ENCODE measurements at regions not wholly inside any gene's neighbourhood (a gene's known extent, or its start where the extent isn't known, plus 50 kb on each side); places are given as distances from the start of the nearest gene placed in this dataset.

GRCh38 chr1:59057211-59057694, 239.6 kb upstream of the FGGY start:
- Histone ChIP-seq H3K27me3 (no peaks in the 10 kb centered on the region), H3K4me1 (peaks cover 3 to 10% of the 10 kb centered on the region in 2 donors), H3K9me3 (no peaks in the 10 kb centered on the region), H3K36me3 (no peaks in the 10 kb centered on the region), H3K27ac (peak overlapping the region; percentile 83 to 85), H3K4me3 (no peak overlapping the region)
- intact Hi-C loops (cut with DNase I; ENCODE audit: low total_unique reads) = no loop called here
- TF ChIP-seq POLR2A (IDR thresholded peaks at IDR 0.05) = peak in 1 of 2 donors; percentile 22
- TF ChIP-seq CTCF (IDR thresholded peaks at IDR 0.05) = peak in 1 of 4 experiments; percentile 13
- DNase-seq = peak; percentile 91 to 92

- Histone ChIP-seq H3K9me3 (no peaks in the 10 kb centered on the region), H3K27me3 (no peaks in the 10 kb centered on the region), H3K36me3 (no peaks in the 10 kb centered on the region), H3K4me3 (no peak overlapping the region), H3K4me1 (peaks cover 3 to 10% of the 10 kb centered on the region in 2 donors), H3K27ac (peak overlapping the region; percentile 83 to 85)
- intact Hi-C loops (cut with DNase I; ENCODE audit: low total_unique reads) = no loop called here
- TF ChIP-seq POLR2A (IDR thresholded peaks at IDR 0.05) (no peak), CTCF (IDR thresholded peaks at IDR 0.05) (no peak)
- DNase-seq = no peak
Measured at GRCh38 chr1:59057796-59058195, 239.1 kb upstream of the FGGY start.

GRCh38 chr1:59058665-59059439, 238.0 kb upstream of the FGGY start:
- no peak for DNase-seq
- no peaks in the 10 kb centered on the region for H3K27me3 ChIP-seq
- H3K4me1 ChIP-seq = peaks cover 3 to 10% of the 10 kb centered on the region in 2 donors
- TF ChIP-seq POLR2A (IDR thresholded peaks at IDR 0.05) (no peak), CTCF (IDR thresholded peaks at IDR 0.05) (no peak)
- intact Hi-C loops (cut with DNase I; ENCODE audit: low total_unique reads) = no loop called here
- H3K9me3 ChIP-seq = no peaks in the 10 kb centered on the region
- H3K4me3 ChIP-seq = no peak overlapping the region
- peak overlapping the region; percentile 83 to 85 for H3K27ac ChIP-seq
- no peaks in the 10 kb centered on the region for H3K36me3 ChIP-seq

- Histone ChIP-seq H3K27me3 (no peaks in the 10 kb centered on the region), H3K4me1 (peaks cover 0 to 10% of the 10 kb centered on the region in 2 donors), H3K27ac (peak overlapping the region; percentile 72 to 86), H3K4me3 (peak overlapping the region in 1 of 2 donors; percentile 16), H3K9me3 (no peaks in the 10 kb centered on the region), H3K36me3 (no peaks in the 10 kb centered on the region)
- TF ChIP-seq CTCF (IDR thresholded peaks at IDR 0.05) (no peak), POLR2A (IDR thresholded peaks at IDR 0.05) (peak; percentile 43 to 57)
- DNase-seq = peak; percentile 69 to 80
- intact Hi-C loops (cut with DNase I; ENCODE audit: low total_unique reads) = loop anchor here (2.0 kb wide), 1 partner anchor 73 kb away; no protein-coding TSS in a partner anchor
Measured at GRCh38 chr1:59061876-59062275, 235.0 kb upstream of the FGGY start.

- TF ChIP-seq CTCF (IDR thresholded peaks at IDR 0.05) (no peak), POLR2A (IDR thresholded peaks at IDR 0.05) (no peak)
- no peak overlapping the region for H3K4me3 ChIP-seq
- DNase-seq = peak; percentile 53 to 59
- intact Hi-C loops (cut with DNase I; ENCODE audit: low total_unique reads) = no loop called here
- peak overlapping the region; percentile 72 to 86 for H3K27ac ChIP-seq
- no peaks in the 10 kb centered on the region for H3K9me3 ChIP-seq
- no peaks in the 10 kb centered on the region for H3K36me3 ChIP-seq
- peaks cover 0 to 6% of the 10 kb centered on the region in 2 donors for H3K4me1 ChIP-seq
- no peaks in the 10 kb centered on the region for H3K27me3 ChIP-seq
Measured at GRCh38 chr1:59062743-59063142, 234.2 kb upstream of the FGGY start.

Measured in uterus (tissue), 3 donors.